Limb (tissue), 2 donors: ENCODE measurements at regions not wholly inside any gene's neighbourhood (a gene's known extent, or its start where the extent isn't known, plus 50 kb on each side); places are given as distances from the start of the nearest gene placed in this dataset.
"Not testable (repeated sequence)": the region's sequence is repeated elsewhere in the genome, so short reads cannot be mapped to it uniquely, and the experiment has no call there.

Source experiments
- DNase-seq, 2 donors: peaks; one replicate each; pipeline ENCODE4 v3.0.0-alpha.2; 2016; ENCODE audit errors: extremely low spot score in 2 of 2

- no peak for DNase-seq
Measured at GRCh38 chr10:55169493-55169892, 368.5 kb upstream of the PCDH15 start.

GRCh38 chr10:55168343-55168742 lies 367.3 kb upstream of the PCDH15 start:
- no peak for DNase-seq

- no peak for DNase-seq
Measured at GRCh38 chr10:55163388-55163979, 362.5 kb upstream of the PCDH15 start.

GRCh38 chr10:55162321-55162720 lies 361.3 kb upstream of the PCDH15 start:
- not testable (repeated sequence) for DNase-seq

- DNase-seq = no peak
Measured at GRCh38 chr10:55160655-55161283, 359.7 kb upstream of the PCDH15 start.

- no peak for DNase-seq
Measured at GRCh38 chr10:55158633-55159032, 357.6 kb upstream of the PCDH15 start.

- no peak for DNase-seq
Measured at GRCh38 chr10:55146032-55146431, 345.0 kb upstream of the PCDH15 start.

- DNase-seq = no peak
Measured at GRCh38 chr10:55144001-55144400, 343.0 kb upstream of the PCDH15 start.

GRCh38 chr10:55141892-55142291 lies 340.9 kb upstream of the PCDH15 start:
- DNase-seq = no peak

- DNase-seq = no peak
Measured at GRCh38 chr10:55137063-55137462, 336.0 kb upstream of the PCDH15 start.

- DNase-seq = no peak
Measured at GRCh38 chr10:55104738-55105137, 303.7 kb upstream of the PCDH15 start.

- no peak for DNase-seq
Measured at GRCh38 chr10:55098452-55098851, 297.4 kb upstream of the PCDH15 start.

GRCh38 chr10:55091691-55092328 lies 290.8 kb upstream of the PCDH15 start:
- peak in 1 of 2 donors; percentile 43 for DNase-seq

- no peak for DNase-seq
Measured at GRCh38 chr10:55078121-55078520, 277.1 kb upstream of the PCDH15 start.

- DNase-seq = no peak
Measured at GRCh38 chr10:55065185-55065584, 264.2 kb upstream of the PCDH15 start.

- no peak for DNase-seq
Measured at GRCh38 chr10:55063811-55064210, 262.8 kb upstream of the PCDH15 start.

GRCh38 chr10:55062349-55062748 lies 261.3 kb upstream of the PCDH15 start:
- DNase-seq = no peak

- no peak for DNase-seq
Measured at GRCh38 chr10:55058800-55059199, 257.8 kb upstream of the PCDH15 start.

GRCh38 chr10:55051515-55051914 lies 250.5 kb upstream of the PCDH15 start:
- no peak for DNase-seq

- no peak for DNase-seq
Measured at GRCh38 chr10:55048830-55049498, 247.9 kb upstream of the PCDH15 start.

GRCh38 chr10:55043540-55043939 lies 242.5 kb upstream of the PCDH15 start:
- no peak for DNase-seq

- no peak for DNase-seq
Measured at GRCh38 chr10:55033061-55033460, 232.0 kb upstream of the PCDH15 start.
